Ishikawa (cell line): ENCODE measurements at regions not wholly inside any gene's neighbourhood (a gene's known extent, or its start where the extent isn't known, plus 50 kb on each side); places are given as distances from the start of the nearest gene placed in this dataset.

Experiments used
- CEBPB ChIP-seq: IDR thresholded peaks from 2 replicates; pipeline ENCODE4 v1.6.1; 2012
- EGR1 ChIP-seq: IDR thresholded peaks from 2 replicates; pipeline ENCODE4 v1.6.1; 2012
- EP300 ChIP-seq: IDR thresholded peaks from 2 replicates; pipeline ENCODE4 v1.6.1; 2012; ENCODE audit warnings: borderline replicate concordance
- TAF1 ChIP-seq: IDR thresholded peaks from 2 replicates; pipeline ENCODE4 v1.6.1; 2012; ENCODE audit warnings: low read depth, mild to moderate bottlenecking
- YY1 ChIP-seq: IDR thresholded peaks from 2 replicates; pipeline ENCODE4 v1.6.1; 2012; ENCODE audit warnings: low read depth
- TF ChIP-seq, protein P1 (sequence below): IDR thresholded peaks from 2 replicates; pipeline ENCODE4 v1.6.1; 2012

DNA sequence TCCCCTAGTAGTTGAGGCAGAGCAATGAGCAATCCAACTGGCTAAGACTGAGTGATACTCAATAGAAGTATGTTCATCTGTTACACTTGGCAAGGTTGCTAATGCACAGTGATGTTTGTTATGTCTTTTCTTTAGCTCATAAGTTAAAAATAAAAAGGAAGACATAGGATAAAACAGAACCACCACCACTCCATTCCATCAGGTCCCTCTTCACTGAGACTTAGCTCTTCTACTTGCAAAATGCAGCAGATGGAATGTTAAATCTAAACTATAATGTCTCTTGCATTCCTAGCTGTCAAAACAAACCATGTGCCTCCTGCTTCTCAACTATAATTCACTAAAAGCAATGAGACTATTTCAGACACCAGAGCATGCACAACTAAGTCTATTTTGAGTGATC lies 265.6 kb upstream of the UBE2E2 start:
- TF ChIP-seq EGR1 (no peak), EP300 (no peak), CEBPB (no peak), TAF1 (no peak), YY1 (no peak)
- TF ChIP-seq, protein P1, sequence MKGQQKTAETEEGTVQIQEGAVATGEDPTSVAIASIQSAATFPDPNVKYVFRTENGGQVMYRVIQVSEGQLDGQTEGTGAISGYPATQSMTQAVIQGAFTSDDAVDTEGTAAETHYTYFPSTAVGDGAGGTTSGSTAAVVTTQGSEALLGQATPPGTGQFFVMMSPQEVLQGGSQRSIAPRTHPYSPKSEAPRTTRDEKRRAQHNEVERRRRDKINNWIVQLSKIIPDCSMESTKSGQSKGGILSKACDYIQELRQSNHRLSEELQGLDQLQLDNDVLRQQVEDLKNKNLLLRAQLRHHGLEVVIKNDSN = no peak
